Endothelial cell of umbilical vein (primary cell): ENCODE measurements at regions not wholly inside any gene's neighbourhood (a gene's known extent, or its start where the extent isn't known, plus 50 kb on each side); places are given as distances from the start of the nearest gene placed in this dataset.

Experiments used
- BruUV-seq: library from RNA; stranded (reverse); fragments of 400-500 nt; replicated peaks from 2 replicates; lab custom pipeline; 2021; lab: Mats Ljungman, UMichigan
- CTCF ChIA-PET: fragments of 300-600, 350-600 bp; sonication (Branson Sonifier 250); formaldehyde crosslinking; loops from one replicate; lab custom pipeline; 2021; ENCODE audit warnings: antibody characterized with exemption, inconsistent platforms; lab: Charles Lee
- POLR2A ChIA-PET: fragments of 300-600, 350-600 bp; sonication (Branson Sonifier 250); formaldehyde crosslinking; loops from one replicate; lab custom pipeline; 2021; ENCODE audit warnings: antibody characterized with exemption, inconsistent platforms; lab: Charles Lee
- DNase-seq: peaks from one replicate; pipeline ENCODE4 v3.0.0-alpha.2; 2011; ENCODE audit warnings: low read depth, low spot score
- FAIRE-seq: peaks from 2 replicates; lab custom pipeline; 2011; peaks lifted over from hg19 to GRCh38; lab: Jason Lieb, UNC
- H2AFZ ChIP-seq: 2 replicates; pipeline ENCODE4 v1.6.0; 2012; ENCODE audit warnings: low read depth, low read length, control low read depth, inconsistent platforms
- H3K27ac ChIP-seq: 2 replicates; pipeline ENCODE4 v1.5.1; 2011; ENCODE audit warnings: low read depth, mild to moderate bottlenecking, control low read depth, low read length, moderate library complexity; ENCODE audit not compliant: insufficient read depth
- H3K27me3 ChIP-seq, 2 experiments: 2 replicates each; pipeline versions ENCODE4 v1.6.0 to v1.6.1; 2011; ENCODE audit warnings: low read length in 2 of 2, mixed read lengths in 1 of 2; ENCODE audit not compliant: control insufficient read depth in 2 of 2, insufficient read depth in 2 of 2
- H3K36me3 ChIP-seq, 2 experiments: 2 replicates in 1 of 2; 3 replicates in 1 of 2; pipeline ENCODE4 v1.5.1; 2011; ENCODE audit warnings: low read length in 2 of 2, mild to moderate bottlenecking in 1 of 2, moderate library complexity in 1 of 2; ENCODE audit not compliant: control insufficient read depth in 2 of 2, insufficient read depth in 2 of 2; ENCODE audit errors: extremely low read depth in 1 of 2
- H3K4me1 ChIP-seq: 3 replicates; pipeline ENCODE4 v1.5.1; 2011; ENCODE audit warnings: mild to moderate bottlenecking, low read length; ENCODE audit not compliant: control insufficient read depth, insufficient read depth; ENCODE audit errors: extremely low read depth
- H3K4me2 ChIP-seq: 2 replicates; pipeline ENCODE4 v1.6.1; 2011; ENCODE audit warnings: low read length, control low read depth, mixed read lengths; ENCODE audit not compliant: insufficient read depth
- H3K4me3 ChIP-seq, 3 experiments: fragments of 200-600 bp in 1 of 3; sonication (generic), shearing (Covaris generic) in 1 of 3; replicated peaks in 1 of 3; 2 replicates each; pipeline ENCODE4 v1.5.1; 2011 to 2016; ENCODE audit warnings: control low read depth in 3 of 3, low read length in 3 of 3, mild to moderate bottlenecking in 2 of 3, inconsistent platforms in 1 of 3, low read depth in 1 of 3, moderate library complexity in 1 of 3; ENCODE audit not compliant: insufficient read depth in 1 of 3
- H3K79me2 ChIP-seq: 2 replicates; pipeline ENCODE4 v1.6.0; 2012; ENCODE audit warnings: low read length, inconsistent platforms; ENCODE audit not compliant: control insufficient read depth, insufficient read depth
- H3K9ac ChIP-seq: replicated peaks from 2 replicates; pipeline ENCODE3; 2011; ENCODE audit warnings: low read length, control low read depth; ENCODE audit not compliant: insufficient read depth; ENCODE audit errors: extremely low read depth
- H3K9me1 ChIP-seq: replicated peaks from 3 replicates; pipeline ENCODE4 v1.6.0; 2011; ENCODE audit warnings: mild to moderate bottlenecking, low read length; ENCODE audit not compliant: control insufficient read depth, insufficient read depth; ENCODE audit errors: extremely low read depth
- H3K9me3 ChIP-seq: replicated peaks from 2 replicates; pipeline ENCODE4 v1.5.1; 2012; ENCODE audit warnings: low read length, inconsistent platforms; ENCODE audit not compliant: control insufficient read depth, insufficient read depth
- H4K20me1 ChIP-seq: replicated peaks from 2 replicates; pipeline ENCODE3; 2011; ENCODE audit warnings: mild to moderate bottlenecking, low read length; ENCODE audit not compliant: control insufficient read depth, insufficient read depth; ENCODE audit errors: extremely low read depth
- EZH2 ChIP-seq: IDR thresholded peaks from 2 replicates; pipeline ENCODE4 v1.6.1; 2012; ENCODE audit warnings: borderline replicate concordance, low read depth, mild to moderate bottlenecking, moderate library complexity, low read length, inconsistent platforms; ENCODE audit not compliant: severe bottlenecking
- FOS ChIP-seq: IDR thresholded peaks from 2 replicates; pipeline ENCODE4 v1.6.1; 2011; ENCODE audit warnings: mild to moderate bottlenecking, low read length, moderate library complexity, borderline replicate concordance; ENCODE audit not compliant: insufficient read depth
- GATA2 ChIP-seq: IDR thresholded peaks from 2 replicates; pipeline ENCODE4 v1.7.0; 2011; ENCODE audit warnings: low read depth, mild to moderate bottlenecking, moderate library complexity, mixed read lengths, low read length; ENCODE audit not compliant: insufficient read length, insufficient read depth
- JUN ChIP-seq: IDR thresholded peaks from 2 replicates; pipeline ENCODE4 v1.6.1; 2011; ENCODE audit warnings: borderline replicate concordance, low read depth; ENCODE audit not compliant: insufficient read length, insufficient read depth
- MYC ChIP-seq: IDR thresholded peaks from one replicate; pipeline ENCODE4 v1.6.1; 2011; ENCODE audit warnings: mild to moderate bottlenecking, low read depth, low read length
- POLR2A ChIP-seq: IDR thresholded peaks from 2 replicates; pipeline ENCODE4 v1.6.1; 2012; ENCODE audit warnings: low read depth, mild to moderate bottlenecking, control low read depth, low read length
- POLR2AphosphoS5 ChIP-seq: IDR thresholded peaks from 2 replicates; pipeline ENCODE4 v1.6.1; 2012; ENCODE audit warnings: low read depth, mild to moderate bottlenecking, control low read depth, low read length, moderate library complexity; ENCODE audit not compliant: insufficient read depth
- dilution Hi-C: fragments of 300-500 bp; cut with MboI; formaldehyde crosslinking; loops from one replicate; pipeline ENCODE4 v1.15.0; 2019; ENCODE audit warnings: low sequenced_read_pairs; ENCODE audit not compliant: extremely low pct_ligation_motif_present
- intact Hi-C: fragments of 100-400 bp; cut with micrococcal nuclease; formaldehyde crosslinking; loops from one replicate; pipeline ENCODE4 v1.10.0; 2022
- TF ChIP-seq, protein P1 (sequence below), 2 donors: IDR thresholded peaks; 1 replicate in 1 of 2; 2 replicates in 1 of 2; pipeline ENCODE4 v1.5.1; 2011; ENCODE audit warnings: low read length in 2 of 2, mild to moderate bottlenecking in 2 of 2, moderate library complexity in 2 of 2, control low read depth in 1 of 2, inconsistent platforms in 1 of 2, low read depth in 1 of 2; ENCODE audit not compliant: insufficient read depth in 1 of 2; ENCODE audit errors: extremely low read depth in 1 of 2
- TF ChIP-seq, protein P2 (sequence below): IDR thresholded peaks from 2 replicates; pipeline ENCODE4 v1.6.1; 2011; ENCODE audit not compliant: insufficient read depth, insufficient read length

DNA sequence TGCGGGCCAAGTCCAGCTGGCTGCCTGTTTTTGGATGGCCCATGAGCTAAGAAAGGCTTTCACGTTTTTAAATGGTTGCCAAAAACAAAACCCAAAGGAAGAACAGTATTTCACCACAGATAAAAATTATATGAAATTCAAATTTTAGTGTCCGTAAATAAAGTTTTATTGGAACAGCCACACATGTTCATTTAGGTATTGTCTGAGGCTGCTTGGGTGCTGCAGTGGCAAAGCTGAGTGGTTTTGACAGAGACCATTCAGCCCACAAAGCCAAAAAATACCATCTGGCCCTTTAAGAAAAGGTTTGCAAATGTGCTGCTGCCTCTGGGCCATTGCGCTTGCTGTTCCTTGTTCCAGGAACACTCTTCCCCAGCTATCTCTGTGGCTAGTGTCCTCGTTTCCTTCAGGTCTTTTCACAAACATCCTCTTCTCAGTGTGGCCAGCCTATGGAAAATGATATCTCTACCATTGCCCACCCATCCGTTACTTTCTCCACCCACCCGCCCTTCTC is 232.9 kb upstream of the CIBAR2 start:
- no peaks in the 10 kb centered on the region for H4K20me1 ChIP-seq
- FAIRE-seq = no peak
- TF ChIP-seq, protein P1, sequence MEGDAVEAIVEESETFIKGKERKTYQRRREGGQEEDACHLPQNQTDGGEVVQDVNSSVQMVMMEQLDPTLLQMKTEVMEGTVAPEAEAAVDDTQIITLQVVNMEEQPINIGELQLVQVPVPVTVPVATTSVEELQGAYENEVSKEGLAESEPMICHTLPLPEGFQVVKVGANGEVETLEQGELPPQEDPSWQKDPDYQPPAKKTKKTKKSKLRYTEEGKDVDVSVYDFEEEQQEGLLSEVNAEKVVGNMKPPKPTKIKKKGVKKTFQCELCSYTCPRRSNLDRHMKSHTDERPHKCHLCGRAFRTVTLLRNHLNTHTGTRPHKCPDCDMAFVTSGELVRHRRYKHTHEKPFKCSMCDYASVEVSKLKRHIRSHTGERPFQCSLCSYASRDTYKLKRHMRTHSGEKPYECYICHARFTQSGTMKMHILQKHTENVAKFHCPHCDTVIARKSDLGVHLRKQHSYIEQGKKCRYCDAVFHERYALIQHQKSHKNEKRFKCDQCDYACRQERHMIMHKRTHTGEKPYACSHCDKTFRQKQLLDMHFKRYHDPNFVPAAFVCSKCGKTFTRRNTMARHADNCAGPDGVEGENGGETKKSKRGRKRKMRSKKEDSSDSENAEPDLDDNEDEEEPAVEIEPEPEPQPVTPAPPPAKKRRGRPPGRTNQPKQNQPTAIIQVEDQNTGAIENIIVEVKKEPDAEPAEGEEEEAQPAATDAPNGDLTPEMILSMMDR (IDR thresholded peaks at IDR 0.05; ENCODE audit: extremely low read depth in 1 of 2, insufficient read depth in 1 of 2, low read depth in 1 of 2, low read length in 2 of 2) = no peak
- TF ChIP-seq EZH2 = no peak
- no peak for TF ChIP-seq POLR2A
- no peak for TF ChIP-seq JUN
- TF ChIP-seq GATA2 = no peak
- TF ChIP-seq FOS = no peak
- TF ChIP-seq, protein P2, sequence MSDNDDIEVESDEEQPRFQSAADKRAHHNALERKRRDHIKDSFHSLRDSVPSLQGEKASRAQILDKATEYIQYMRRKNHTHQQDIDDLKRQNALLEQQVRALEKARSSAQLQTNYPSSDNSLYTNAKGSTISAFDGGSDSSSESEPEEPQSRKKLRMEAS = no peak
- no peak for TF ChIP-seq POLR2AphosphoS5
- TF ChIP-seq MYC = no peak
- ChIA-PET CTCF (interaction anchor here (1.2 kb wide), 1 partner anchor 271 kb away, joined by 4 read pairs; no protein-coding TSS in a partner anchor), POLR2A (no interaction called here)
- H3K4me3 ChIP-seq = no peak overlapping the region
- H3K9me3 ChIP-seq = no peaks in the 10 kb centered on the region
- H3K27me3 ChIP-seq = no peaks in the 10 kb centered on the region
- H3K9me1 ChIP-seq = no peaks in the 10 kb centered on the region
- intact Hi-C loops (no loop called here), dilution Hi-C loops (no loop called here)
- H3K27ac ChIP-seq = no peak overlapping the region
- no peaks in the 10 kb centered on the region for H3K79me2 ChIP-seq
- no peaks in the 10 kb centered on the region for H3K4me1 ChIP-seq
- no peak overlapping the region for H2AFZ ChIP-seq
- H3K4me2 ChIP-seq = no peak overlapping the region
- no peak overlapping the region for H3K9ac ChIP-seq
- BruUV-seq = no TSS peak
- no peaks in the 10 kb centered on the region for H3K36me3 ChIP-seq
- DNase-seq = no peak
